ENCODE measurements at regions not wholly inside any gene's neighbourhood (a gene's known extent, or its start where the extent isn't known, plus 50 kb on each side); places are given as distances from the start of the nearest gene placed in this dataset.

- TF ChIP-seq EP300 (IDR thresholded peaks at IDR 0.05) (no peak), CTCF (IDR thresholded peaks at IDR 0.05) (no peak), POLR2A (IDR thresholded peaks at IDR 0.05) (no peak)
Observed at GRCh38 chr14:71645656-71646055, 286.6 kb upstream of the RGS6 start.

Measured in stomach (tissue), 4 donors.